SK-N-SH (cell line): ENCODE measurements at regions not wholly inside any gene's neighbourhood (a gene's known extent, or its start where the extent isn't known, plus 50 kb on each side); places are given as distances from the start of the nearest gene placed in this dataset.

Experiments
- CTCF ChIA-PET: fragments of 300-600, 350-600 bp; formaldehyde crosslinking; extraction: SDS; loops from one replicate; lab custom pipeline; 2021; lab: Yijun Ruan, JAX
- POLR2A ChIA-PET: fragments of 350-600 bp; sonication (Branson Sonifier 250); formaldehyde crosslinking; extraction: SDS; loops from one replicate; lab custom pipeline; 2020; ENCODE audit warnings: antibody characterized with exemption, inconsistent platforms; lab: Yijun Ruan, JAX
- DNase-seq: peaks from one replicate; pipeline ENCODE4 v3.0.0; 2012
- H2AFZ ChIP-seq: fragments of 200-600 bp; sonication (generic); 2 replicates; pipeline ENCODE4 v1.8.1; 2016; ENCODE audit warnings: antibody characterized with exemption, mild to moderate bottlenecking, low read depth
- H3F3A ChIP-seq: fragments of 200-600 bp; sonication (generic); replicated peaks from 2 replicates; pipeline ENCODE3; 2016; ENCODE audit warnings: antibody characterized with exemption, mild to moderate bottlenecking; ENCODE audit not compliant: insufficient read depth
- H3K27ac ChIP-seq, 2 experiments: fragments of 200-500 bp in 1 of 2; fragments of 200-600 bp in 1 of 2; sonication (Bioruptor generic) in 1 of 2; sonication (generic), shearing (Covaris generic) in 1 of 2; 2 replicates each; pipeline versions ENCODE4 v1.5.1 to v1.6.1; 2014 to 2016; ENCODE audit warnings: low read depth in 2 of 2, inconsistent platforms in 1 of 2, low read length in 1 of 2, mild to moderate bottlenecking in 1 of 2, mixed read lengths in 1 of 2
- H3K27me3 ChIP-seq: fragments of 200-600 bp; sonication (generic), shearing (Covaris generic); 2 replicates; pipeline ENCODE4 v1.6.1; 2016; ENCODE audit warnings: mixed run types; ENCODE audit not compliant: insufficient read depth
- H3K36me3 ChIP-seq, 2 experiments: fragments of 200-500 bp in 1 of 2; fragments of 200-600 bp in 1 of 2; sonication (Bioruptor generic) in 1 of 2; sonication (generic) in 1 of 2; replicated peaks in 1 of 2; 2 replicates each; pipeline versions ENCODE3 to v1.5.1; 2014 to 2016; ENCODE audit warnings: low read length in 1 of 2, mild to moderate bottlenecking in 1 of 2; ENCODE audit not compliant: insufficient read depth in 2 of 2, control insufficient read depth in 1 of 2
- H3K4me1 ChIP-seq, 2 experiments: fragments of 200-500 bp in 1 of 2; fragments of 200-600 bp in 1 of 2; sonication (Bioruptor generic) in 1 of 2; sonication (generic), shearing (Covaris generic) in 1 of 2; 2 replicates each; pipeline versions ENCODE4 v1.5.1 to v1.6.1; 2014 to 2016; ENCODE audit warnings: low read depth in 1 of 2, low read length in 1 of 2, mixed run types in 1 of 2; ENCODE audit not compliant: insufficient read depth in 2 of 2, control insufficient read depth in 1 of 2
- H3K4me2 ChIP-seq: fragments of 200-600 bp; sonication (generic), shearing (Covaris generic); 2 replicates; pipeline ENCODE4 v1.6.1; 2017; ENCODE audit warnings: mixed run types
- H3K4me3 ChIP-seq, 2 experiments: fragments of 200-500 bp in 1 of 2; fragments of 200-600 bp in 1 of 2; sonication (Bioruptor generic) in 1 of 2; sonication (generic), shearing (Covaris generic) in 1 of 2; 2 replicates each; pipeline versions ENCODE4 v1.5.1 to v1.8.1; 2014 to 2016; ENCODE audit warnings: low read depth in 2 of 2, inconsistent platforms in 1 of 2, low read length in 1 of 2, mild to moderate bottlenecking in 1 of 2, mixed read lengths in 1 of 2, moderate library complexity in 1 of 2
- H3K79me2 ChIP-seq: fragments of 200-600 bp; sonication (generic); 2 replicates; pipeline ENCODE4 v1.8.1; 2017; ENCODE audit warnings: mild to moderate bottlenecking; ENCODE audit not compliant: insufficient read depth
- H3K9ac ChIP-seq: fragments of 200-600 bp; sonication (generic); 2 replicates; pipeline ENCODE4 v1.6.1; 2017; ENCODE audit warnings: mixed run types
- H3K9me2 ChIP-seq: fragments of 200-600 bp; sonication (generic); 2 replicates; pipeline ENCODE4 v1.6.1; 2017; ENCODE audit warnings: mixed run types
- H3K9me3 ChIP-seq: fragments of 200-600 bp; sonication (generic); 2 replicates; pipeline ENCODE4 v1.6.1; 2017; ENCODE audit warnings: mixed run types, mild to moderate bottlenecking, moderate library complexity
- H4K20me1 ChIP-seq: fragments of 200-600 bp; sonication (generic); 2 replicates; pipeline ENCODE4 v1.6.1; 2017; ENCODE audit warnings: mild to moderate bottlenecking, mixed run types; ENCODE audit not compliant: insufficient read depth
- CHD2 ChIP-seq: fragments of 150-350 bp; IDR thresholded peaks from 2 replicates; pipeline ENCODE4 v1.6.1; 2018; ENCODE audit warnings: low read length; ENCODE audit not compliant: partially characterized antibody
- CTCF ChIP-seq: fragments of 200-600 bp; sonication (generic); IDR thresholded peaks from 2 replicates; pipeline ENCODE4 v1.6.1; 2017; ENCODE audit warnings: antibody characterized with exemption, mild to moderate bottlenecking, moderate library complexity
- EZH2phosphoT487 ChIP-seq: fragments of 200-600 bp; sonication (generic); IDR thresholded peaks from 2 replicates; pipeline ENCODE4 v1.6.1; 2017; ENCODE audit warnings: low read depth, mixed run types, mild to moderate bottlenecking, antibody characterized with exemption, moderate library complexity, borderline replicate concordance
- FOXJ3 ChIP-seq: sonication (generic); formaldehyde crosslinking; IDR thresholded peaks from 2 replicates; pipeline ENCODE4 v1.5.1; 2020; ENCODE audit warnings: mild to moderate bottlenecking, missing genetic modification reagents
- GABPA ChIP-seq: IDR thresholded peaks from 2 replicates; pipeline ENCODE4 v1.4.0; 2012; ENCODE audit warnings: low read depth, mild to moderate bottlenecking
- JUND ChIP-seq: IDR thresholded peaks from 2 replicates; pipeline ENCODE4 v1.4.0; 2012
- MXI1 ChIP-seq: IDR thresholded peaks from 2 replicates; pipeline ENCODE4 v1.6.1; 2012; ENCODE audit warnings: mild to moderate bottlenecking, low read depth, low read length, improper control_type of control experiment
- NFIC ChIP-seq: IDR thresholded peaks from 2 replicates; pipeline ENCODE4 v1.4.0; 2012; ENCODE audit warnings: borderline replicate concordance
- PBX3 ChIP-seq: IDR thresholded peaks from 2 replicates; pipeline ENCODE4; 2012
- POLR2AphosphoS5 ChIP-seq: IDR thresholded peaks from 2 replicates; pipeline ENCODE4 v1.6.1; 2012; ENCODE audit warnings: low read depth, low read length
- RCOR1 ChIP-seq: fragments of 150-350 bp; IDR thresholded peaks from 2 replicates; pipeline ENCODE4 v1.6.1; 2017; ENCODE audit warnings: antibody characterized with exemption, low read length
- REST ChIP-seq: IDR thresholded peaks from 2 replicates; pipeline ENCODE4 v1.6.1; 2012; ENCODE audit warnings: mild to moderate bottlenecking, low read depth, low read length, moderate library complexity
- RFX5 ChIP-seq: IDR thresholded peaks from 2 replicates; pipeline ENCODE4 v1.6.1; 2012; ENCODE audit warnings: mild to moderate bottlenecking, improper control_type of control experiment, low read length
- RXRA ChIP-seq: IDR thresholded peaks from 2 replicates; pipeline ENCODE4 v1.4.0; 2012; ENCODE audit warnings: low read depth, mild to moderate bottlenecking, borderline replicate concordance
- SMC3 ChIP-seq: IDR thresholded peaks from 2 replicates; pipeline ENCODE4 v1.6.1; 2012; ENCODE audit warnings: low read depth, low read length, improper control_type of control experiment
- TEAD4 ChIP-seq: IDR thresholded peaks from 2 replicates; pipeline ENCODE4 v1.4.0; 2012; ENCODE audit warnings: mild to moderate bottlenecking, borderline replicate concordance; ENCODE audit not compliant: insufficient read depth
- USF1 ChIP-seq: IDR thresholded peaks from 2 replicates; pipeline ENCODE4 v1.4.0; 2012; ENCODE audit warnings: low read depth, borderline replicate concordance
- USF2 ChIP-seq: fragments of 150-350 bp; IDR thresholded peaks from 2 replicates; pipeline ENCODE4 v1.6.1; 2017; ENCODE audit warnings: antibody characterized with exemption, low read length, low read depth, borderline replicate concordance
- ZBTB33 ChIP-seq: IDR thresholded peaks from 2 replicates; pipeline ENCODE4 v1.4.0; 2012; ENCODE audit warnings: low read depth, borderline replicate concordance
- WGBS: methylation state at CpG from one replicate; pipeline ENCODE4 v1.1.6; 2017; ENCODE audit warnings: low lambda C conversion rate; 5-methylcytosine and 5-hydroxymethylcytosine counted together

GRCh38 chr5:108530706-108531105 lies 148.8 kb upstream of the FBXL17 start:
- TF ChIP-seq ZBTB33 (no peak), FOXJ3 (CRISPR knock-in tag) (no peak), RXRA (no peak), MXI1 (no peak), EZH2phosphoT487 (no peak), REST (no peak), GABPA (no peak), JUND (no peak), CHD2 (no peak), USF2 (no peak), CTCF (no peak), SMC3 (no peak), RFX5 (no peak), RCOR1 (no peak), NFIC (no peak), TEAD4 (no peak), POLR2AphosphoS5 (no peak), PBX3 (no peak), USF1 (no peak)
- no peaks in the 10 kb centered on the region for H3K79me2 ChIP-seq
- no peak overlapping the region for H3K4me3 ChIP-seq
- no peak overlapping the region for H2AFZ ChIP-seq
- no peak overlapping the region for H3K27ac ChIP-seq
- H4K20me1 ChIP-seq: no peaks in the 10 kb centered on the region
- no peaks in the 10 kb centered on the region for H3F3A ChIP-seq
- 69% methylated on average over 5 of the region's 5 CpGs for WGBS
- no peak overlapping the region for H3K4me2 ChIP-seq
- H3K9ac ChIP-seq: no peak overlapping the region
- no peaks in the 10 kb centered on the region for H3K4me1 ChIP-seq
- H3K9me3 ChIP-seq: 0 out of 2 replicates have a peak, but pooled peaks cover 6% of the 10 kb centered on the region
- H3K9me2 ChIP-seq: no peaks in the 10 kb centered on the region
- ChIA-PET POLR2A (no interaction called here), CTCF (no interaction called here)
- no peaks in the 10 kb centered on the region for H3K27me3 ChIP-seq
- no peaks in the 10 kb centered on the region for H3K36me3 ChIP-seq
- DNase-seq: no peak
